ELF-1 (cell line): ENCODE measurements at regions not wholly inside any gene's neighbourhood (a gene's known extent, or its start where the extent isn't known, plus 50 kb on each side); places are given as distances from the start of the nearest gene placed in this dataset.
A peak's percentile ranks its signal among the peaks of the same experiment; 100 is the strongest.
"Not testable (repeated sequence)": the region's sequence is repeated elsewhere in the genome, so short reads cannot be mapped to it uniquely, and the experiment has no call there.

ENCODE experiments used
- DNase-seq: peaks from one replicate; pipeline ENCODE4 v3.0.0-alpha.2; 2016; ENCODE audit warnings: low read depth, low spot score

DNA sequence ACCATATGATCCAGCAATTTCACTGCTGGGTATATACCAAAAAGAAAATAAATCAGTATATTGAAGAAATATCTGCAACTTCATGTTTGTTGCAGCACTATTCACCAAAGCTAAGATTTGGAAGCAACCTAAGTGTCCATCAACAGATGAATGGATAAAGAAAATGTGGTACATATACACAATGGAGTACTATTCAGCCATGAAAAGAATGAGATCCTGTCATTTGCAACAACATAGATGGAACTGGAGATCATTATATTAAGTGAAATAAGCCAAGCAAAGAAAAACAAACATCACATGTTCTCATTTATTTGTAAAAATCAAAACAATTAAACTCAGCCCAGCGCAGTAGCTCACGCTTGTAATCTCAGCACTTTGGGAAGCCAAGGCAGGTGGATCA, 184.4 kb upstream of the NR5A2 start:
- not testable (repeated sequence) for DNase-seq

DNA sequence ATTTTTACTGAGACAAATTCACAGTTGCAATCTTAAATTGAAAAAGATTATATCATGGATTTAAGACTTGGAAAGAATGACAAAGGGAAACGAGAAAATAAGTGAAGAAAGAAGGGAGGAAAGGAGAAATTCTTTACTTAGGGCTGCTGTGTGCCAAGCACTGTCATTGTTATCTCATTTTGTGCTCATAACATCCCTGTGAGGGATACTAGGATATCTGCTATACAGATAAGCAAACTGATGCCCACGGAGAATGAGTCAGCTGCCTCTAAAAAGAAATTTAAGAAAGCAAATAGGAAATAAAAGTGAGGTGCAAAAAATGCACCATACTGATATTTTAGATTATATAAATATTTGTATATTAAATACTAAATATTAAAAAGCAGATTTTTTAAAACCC, 183.6 kb upstream of the NR5A2 start:
- no peak for DNase-seq

DNA sequence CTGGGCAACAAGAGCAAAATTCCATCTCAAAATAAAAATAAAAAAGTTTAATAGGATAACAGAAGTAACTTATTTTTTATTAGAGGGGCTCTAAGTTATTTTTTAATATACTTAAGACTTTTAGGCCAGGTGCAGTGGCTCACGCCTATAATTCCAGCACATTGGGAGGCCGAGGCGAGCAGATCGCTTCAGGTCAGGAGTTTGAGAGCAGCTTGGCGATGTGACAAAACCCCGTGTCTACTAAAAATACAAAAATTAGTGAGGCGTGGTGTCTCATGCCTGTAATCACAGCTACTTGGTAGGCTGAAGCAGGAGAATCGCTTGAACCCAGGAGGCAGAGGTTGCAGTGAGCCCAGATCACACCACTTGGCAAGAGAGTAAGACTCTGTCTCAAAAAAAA, 180.5 kb upstream of the NR5A2 start:
- no peak for DNase-seq

DNA sequence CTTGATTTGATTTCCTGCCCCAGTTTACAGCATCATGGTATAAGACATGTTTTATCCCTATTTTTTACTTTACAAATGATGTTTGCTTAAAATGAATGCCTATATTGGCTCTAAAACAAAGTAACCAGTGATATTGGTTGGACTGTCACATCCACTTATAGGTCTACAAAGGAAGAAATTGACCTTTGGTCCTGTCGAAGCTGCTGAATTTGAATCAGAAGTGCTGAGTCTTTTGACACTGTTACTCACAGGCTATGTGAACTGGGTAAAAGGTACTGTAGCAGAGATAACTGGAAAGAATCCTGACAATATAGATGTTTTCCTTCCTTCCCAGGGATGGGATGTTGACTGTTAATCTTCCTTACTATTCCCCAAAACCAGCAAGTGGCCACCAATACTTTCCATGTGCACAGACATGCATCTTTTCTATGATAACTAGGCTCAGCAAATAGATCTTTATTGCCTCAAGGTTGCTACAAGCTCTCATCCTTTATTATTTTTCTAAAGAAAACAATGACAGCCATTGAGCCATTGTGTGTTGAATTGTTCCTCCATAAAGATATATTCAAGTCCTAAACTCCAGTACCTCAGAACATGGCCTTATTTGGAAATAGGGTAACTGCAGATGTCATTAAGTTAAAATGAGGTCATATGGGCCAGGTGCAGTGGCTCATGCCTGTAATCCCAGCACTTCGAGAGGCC, 175.9 kb upstream of the NR5A2 start:
- DNase-seq: no peak

DNA sequence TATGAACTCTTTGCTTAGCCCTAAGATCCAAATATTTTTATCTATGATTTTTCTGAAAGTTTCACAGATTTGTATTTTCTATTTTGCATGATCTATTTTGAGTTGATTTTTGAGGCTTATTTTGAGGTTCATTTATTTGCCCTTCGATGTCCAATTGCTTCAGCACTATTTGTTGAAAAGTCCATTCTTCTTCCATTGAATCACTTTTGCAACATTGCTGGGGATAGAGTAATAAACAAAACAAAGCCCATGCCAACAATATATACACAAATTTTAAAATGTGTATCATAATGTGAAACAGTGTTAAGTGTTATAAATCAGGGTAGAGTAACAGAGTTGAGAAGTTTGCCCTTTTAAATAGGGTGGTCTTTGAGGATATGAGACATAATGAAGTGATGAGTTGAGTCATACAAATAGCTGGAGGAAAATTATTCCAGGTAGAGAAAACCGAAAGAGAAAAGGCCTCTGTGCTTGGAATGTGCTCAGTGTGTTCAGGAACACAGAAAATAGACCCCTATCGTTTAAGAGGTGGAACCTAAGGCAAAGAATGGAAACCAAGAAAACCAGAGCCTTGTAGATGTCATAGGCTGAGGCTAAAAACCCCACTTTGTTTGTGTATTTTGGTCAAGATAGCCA, 172.7 kb upstream of the NR5A2 start:
- no peak for DNase-seq

DNA sequence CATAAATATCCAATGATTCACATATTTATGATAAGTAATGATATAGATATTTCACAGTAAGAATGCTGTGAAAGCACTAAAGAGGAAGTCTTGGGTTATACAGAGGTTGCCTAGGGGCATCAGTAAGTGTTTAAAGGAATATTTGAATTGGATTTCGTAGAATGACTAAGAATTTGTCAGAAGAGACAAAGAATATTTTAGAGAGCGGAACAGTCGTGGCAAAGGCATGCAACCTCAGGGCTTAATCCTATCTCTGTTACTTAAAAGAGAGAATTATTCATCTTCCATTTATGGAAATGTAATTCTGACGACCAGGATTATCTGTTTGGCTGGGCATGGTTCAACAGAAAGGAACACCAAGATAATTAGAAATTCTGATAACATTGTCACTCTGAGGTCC, 171.9 kb upstream of the NR5A2 start:
- no peak for DNase-seq

DNA sequence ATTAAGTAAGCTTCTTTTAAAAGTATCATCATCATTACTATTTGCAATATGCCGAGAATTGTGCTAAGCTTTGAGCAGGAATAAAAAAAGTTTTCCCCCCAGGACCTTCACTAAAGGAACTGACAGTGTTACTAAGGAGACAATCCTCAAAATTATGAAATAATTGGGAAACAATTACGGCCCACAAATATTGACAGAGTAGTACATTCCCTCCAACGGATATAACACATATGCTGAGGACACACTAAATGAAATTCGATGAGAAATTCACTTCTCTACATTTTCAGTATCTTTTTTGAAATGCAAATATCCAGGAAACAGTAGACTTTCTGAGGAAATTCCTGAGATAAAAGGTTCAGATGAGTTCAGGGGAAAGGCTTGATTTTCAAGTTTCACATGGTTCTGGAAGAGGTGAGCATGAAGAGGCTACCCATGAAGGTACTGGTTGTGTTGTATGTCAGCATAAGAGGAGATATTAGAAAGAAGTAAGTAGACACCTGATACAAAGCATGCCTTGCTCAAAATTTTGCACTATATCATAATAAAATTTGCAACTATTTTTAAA, 171.2 kb upstream of the NR5A2 start:
- DNase-seq: no peak

DNA sequence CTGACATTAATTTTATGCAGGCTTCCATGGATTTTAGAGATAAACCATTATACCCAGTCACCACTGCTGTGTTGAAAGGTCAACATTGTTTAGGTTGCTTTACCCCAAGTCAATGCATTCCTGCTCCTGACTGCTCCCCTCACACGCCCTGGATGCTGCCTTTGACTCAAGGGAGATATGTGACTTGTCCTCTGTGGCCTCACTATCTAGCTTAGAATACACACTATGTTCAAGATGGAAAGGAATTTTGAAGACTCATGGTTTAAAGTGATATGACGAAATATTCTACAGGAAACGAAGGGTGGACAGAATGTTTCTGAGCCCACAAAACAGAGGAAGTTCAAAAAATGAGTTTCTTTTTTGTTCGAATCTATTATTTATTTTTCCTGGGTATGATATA, 170.4 kb upstream of the NR5A2 start:
- DNase-seq: no peak

DNA sequence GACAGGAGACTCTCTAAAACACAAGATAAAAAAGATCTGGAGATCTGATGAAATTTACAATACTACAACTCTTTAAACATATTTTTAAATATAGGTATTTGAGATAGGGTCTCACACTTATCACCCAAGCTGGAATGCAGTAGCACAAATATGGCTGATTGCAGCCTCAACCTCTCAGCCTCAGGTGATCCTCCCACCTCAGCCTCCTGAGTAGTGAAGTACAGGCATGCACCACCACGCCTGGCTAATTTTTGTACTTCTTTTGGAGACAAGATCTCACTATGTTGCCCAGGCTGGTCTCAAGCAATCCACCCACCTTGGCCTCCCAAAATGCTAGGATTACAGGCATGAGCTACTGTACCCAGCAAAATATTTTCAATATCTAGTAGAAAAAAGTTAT, 170.0 kb upstream of the NR5A2 start:
- DNase-seq: no peak

DNA sequence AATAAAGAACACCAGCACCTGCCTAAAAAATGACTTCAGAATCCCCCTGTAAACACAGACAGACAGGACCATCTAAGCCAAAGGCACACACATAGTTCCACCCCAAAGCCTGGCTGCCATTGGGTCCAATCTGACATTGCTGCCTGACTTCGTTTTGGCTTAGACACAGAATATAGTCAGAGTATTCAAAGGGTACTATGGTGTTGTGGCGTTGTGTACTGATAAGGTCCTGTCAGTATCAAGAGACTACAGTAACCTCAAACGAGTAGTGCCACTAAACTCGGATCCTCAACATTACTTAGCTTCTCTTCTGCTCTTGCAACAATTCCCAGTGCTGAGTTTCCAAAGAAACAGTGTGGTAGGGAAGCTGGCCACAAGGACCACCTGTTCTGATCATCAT, 169.3 kb upstream of the NR5A2 start:
- no peak for DNase-seq

DNA sequence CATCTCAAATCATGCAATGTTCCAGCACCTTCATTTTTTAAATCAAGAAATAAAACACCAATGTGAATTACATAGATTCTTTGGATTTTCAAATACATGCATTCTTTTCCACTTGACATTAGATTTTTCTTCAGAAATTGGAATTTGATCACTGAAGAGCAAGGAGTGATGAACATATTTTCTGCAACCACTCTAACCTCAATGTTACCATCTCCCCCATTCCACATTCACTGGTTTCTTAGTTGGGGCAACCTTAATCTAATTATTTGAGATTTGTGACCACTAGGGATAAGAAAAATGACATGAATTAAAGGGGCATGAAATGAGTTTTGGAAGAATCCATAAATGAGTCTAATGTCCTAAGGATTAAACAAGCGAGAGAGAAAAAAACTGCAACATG, 168.7 kb upstream of the NR5A2 start:
- no peak for DNase-seq

DNA sequence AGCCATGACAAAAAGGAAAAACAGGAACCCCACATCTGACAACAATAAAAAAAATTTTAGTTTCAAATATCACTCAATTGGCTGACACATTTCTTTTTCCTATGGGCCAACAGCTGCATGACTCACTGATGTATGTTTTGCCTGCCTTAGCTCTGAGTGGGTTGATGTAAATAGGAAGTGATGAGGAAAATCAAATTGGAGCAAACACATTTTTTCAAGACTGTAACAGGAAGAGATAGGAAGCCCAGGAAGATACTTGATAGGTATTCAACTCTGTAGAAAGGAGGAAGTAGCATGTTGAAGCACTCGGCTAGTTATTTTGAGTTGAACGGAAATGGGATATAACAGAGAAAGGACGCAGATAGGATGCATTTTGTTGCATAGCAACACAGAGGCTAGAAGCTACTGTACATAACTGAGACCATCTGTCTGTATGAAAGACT, 168.0 kb upstream of the NR5A2 start:
- no peak for DNase-seq

DNA sequence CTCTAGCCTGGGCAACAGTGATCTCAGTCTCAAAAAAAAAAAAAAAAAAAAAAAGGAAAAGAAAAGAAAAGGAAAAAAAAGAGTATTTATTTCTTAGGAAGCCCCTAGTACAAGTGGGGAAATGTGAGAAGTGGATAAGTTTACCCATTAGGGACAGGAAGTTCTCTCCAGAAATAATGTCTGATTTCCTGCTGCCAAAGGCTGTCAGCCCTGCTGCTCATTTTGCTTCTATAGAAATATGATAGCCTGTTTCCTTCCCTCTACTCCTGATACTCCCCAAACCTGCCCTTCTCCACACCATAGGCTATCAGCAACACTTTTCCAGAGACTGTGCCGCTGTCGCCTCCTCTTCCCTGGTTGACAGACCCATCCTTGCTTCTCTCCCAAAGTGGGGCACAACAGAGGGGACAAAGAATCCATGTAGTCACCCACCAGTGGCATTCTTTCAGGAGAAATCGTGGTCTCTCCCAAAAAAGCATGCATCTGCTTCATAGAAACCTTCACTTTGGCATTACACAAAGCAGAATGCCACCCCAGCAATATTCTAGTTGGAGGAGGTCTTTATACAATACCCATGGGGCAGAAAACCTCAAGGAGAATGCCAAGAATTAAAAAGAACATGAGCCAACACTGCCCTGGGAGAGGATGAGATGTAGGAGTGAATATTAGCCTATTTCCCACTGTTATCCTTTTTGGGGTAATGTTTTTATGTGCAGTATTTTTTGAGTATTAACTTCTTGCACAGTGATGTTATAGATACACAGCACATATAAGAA, 166.3 kb upstream of the NR5A2 start:
- no peak for DNase-seq

DNA sequence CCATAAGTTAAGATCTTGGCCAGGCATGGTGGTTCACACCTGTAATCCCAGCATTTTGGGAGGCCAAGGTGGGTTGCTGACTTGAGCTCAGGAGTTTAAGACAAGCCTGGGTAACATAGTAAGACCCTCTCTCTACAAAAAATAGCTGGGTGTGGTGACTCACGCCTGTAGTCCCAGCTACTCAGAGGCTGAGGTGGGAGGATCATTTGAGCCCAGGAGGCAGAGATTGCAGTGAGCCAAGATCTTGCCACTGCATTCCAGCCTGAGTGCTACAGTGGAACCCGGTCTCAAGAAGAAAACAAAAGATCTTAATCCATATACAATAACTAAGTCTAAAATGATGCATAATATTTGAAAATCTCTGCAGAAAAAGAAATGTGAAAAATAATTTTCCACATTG, 165.5 kb upstream of the NR5A2 start:
- no peak for DNase-seq

DNA sequence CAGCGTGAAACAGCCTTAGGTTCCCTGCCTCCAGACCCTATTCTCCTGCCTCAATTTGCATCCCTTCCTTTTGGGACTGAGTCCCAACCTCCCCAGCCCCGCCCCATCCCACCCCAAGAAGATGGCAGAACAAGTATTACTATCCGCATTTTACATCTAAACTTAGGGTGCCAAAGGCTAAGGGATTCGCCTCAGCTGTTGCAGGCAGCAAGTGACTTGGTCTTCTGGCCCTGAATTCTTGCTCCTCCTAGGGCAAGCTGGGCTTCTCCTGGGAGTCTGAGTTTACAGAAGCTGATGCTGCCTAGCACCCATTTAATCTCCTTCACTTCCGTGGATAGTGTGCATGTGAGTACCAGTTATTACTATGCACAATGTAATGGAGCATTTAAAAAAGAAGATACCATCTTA, 161.3 kb upstream of the NR5A2 start:
- no peak for DNase-seq

DNA sequence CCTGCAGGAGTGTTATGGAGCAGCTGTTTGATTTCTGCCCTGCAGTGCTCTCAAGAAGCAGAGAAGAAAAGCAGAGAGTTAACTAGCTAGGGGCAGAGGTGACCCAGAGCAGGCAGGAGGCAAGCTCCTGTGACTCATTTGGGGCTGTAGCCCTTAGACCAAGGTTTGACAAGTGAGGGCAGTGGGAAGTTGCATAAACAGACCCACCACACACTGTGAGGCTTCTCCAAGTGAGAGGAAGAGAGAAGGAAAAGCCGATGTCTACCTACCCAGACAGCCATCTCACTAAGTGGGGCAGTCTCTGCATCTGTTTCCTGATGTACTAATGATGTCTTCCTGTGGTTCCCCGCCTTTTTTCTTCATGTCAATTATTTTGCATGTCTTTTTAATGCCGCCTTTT, 159.9 kb upstream of the NR5A2 start:
- DNase-seq: peak; percentile 10

DNA sequence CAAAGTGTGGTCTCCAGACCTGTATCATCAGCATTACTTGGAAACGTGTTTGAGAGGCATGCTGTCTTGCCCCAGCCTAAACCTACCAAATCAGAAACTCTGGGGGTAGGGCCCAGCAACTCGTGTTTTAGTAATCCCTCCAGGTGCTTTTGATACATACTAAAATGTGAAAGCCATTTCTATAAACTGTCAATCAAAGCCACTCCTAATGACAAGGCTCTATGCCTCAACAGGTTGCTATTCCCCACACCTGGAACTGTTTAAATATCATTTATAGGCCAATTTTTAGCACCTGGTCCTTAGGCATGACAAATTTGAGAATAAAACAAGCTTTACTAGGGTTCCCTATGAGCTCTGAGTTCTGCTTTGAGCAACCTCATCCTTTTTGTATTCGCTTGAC, 158.7 kb upstream of the NR5A2 start:
- no peak for DNase-seq

DNA sequence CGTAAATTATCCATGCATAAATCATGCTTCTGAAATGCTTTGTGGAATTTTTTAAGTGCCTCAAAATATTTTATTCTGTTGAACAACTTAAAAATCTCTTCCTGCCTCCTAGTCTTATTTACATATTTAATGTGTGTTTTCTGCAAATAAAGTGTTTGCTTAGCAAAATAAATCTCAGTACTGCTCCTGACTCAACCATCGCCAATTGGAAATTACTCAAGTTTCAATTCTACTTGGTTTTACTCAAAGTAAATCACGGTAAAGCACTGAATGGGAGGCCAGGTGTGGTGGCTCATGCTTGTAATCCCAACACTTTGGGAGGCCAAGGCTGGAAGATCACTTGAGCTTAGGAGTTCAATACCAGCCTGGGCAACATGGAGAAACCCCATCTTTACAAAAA, 152.2 kb upstream of the NR5A2 start:
- DNase-seq: no peak

DNA sequence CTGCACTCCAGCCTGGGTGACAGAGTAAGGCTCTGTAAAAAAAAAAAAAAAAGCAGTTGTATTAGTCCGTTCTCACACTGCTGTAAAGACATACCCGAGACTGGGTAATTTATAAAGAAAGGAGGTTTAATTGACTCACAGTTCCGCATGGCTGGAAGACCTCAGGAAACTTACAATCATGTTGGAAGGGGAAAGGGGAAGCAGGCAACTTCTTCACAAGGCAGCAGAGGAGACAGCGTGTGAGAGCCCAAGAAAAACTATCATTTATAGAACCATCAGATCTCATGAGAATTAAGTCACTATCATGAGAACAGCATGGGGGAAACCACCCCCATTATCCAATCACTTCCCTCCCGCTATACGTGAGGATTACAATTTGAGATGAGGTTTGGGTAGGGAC, 151.7 kb upstream of the NR5A2 start:
- no peak for DNase-seq

DNA sequence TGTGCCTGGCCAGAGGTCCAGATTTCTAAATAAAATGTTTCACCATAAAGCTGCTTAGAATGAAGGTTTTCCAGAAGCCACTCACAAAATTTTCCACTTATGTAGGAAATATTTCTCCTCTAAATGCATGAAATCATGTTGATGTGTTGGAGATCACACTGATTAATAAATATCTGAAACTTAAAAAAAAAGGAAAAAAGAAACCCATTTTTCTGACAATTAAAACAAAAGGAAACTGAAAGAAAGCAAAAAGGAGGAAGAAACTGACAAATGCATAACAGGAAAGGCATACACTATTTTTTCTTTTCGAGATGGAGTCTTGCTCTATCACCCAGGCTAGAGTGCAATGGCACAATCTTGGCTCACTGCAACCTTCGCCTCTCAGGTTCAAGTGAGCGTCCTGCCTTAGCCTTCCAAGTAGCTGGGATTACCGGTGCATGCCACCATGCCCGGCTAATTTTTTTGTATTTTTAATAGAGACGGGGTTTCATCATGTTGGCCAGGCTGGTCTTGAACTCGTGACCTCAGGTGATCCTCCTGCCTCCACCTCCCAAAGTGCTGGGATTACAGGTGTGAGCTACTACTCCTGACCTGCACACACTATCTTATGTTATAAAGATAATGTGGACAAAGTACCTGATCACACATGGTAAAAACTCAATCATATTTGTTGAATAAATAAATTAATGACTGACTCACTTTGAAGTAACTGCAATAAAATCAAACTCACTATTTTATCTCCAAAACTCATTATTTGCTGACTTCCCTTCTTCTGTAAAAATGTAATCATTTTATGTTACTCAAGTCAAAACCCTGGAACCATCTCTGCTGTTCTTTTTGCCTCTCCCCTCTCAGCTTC, 149.8 kb upstream of the NR5A2 start:
- DNase-seq: no peak

DNA sequence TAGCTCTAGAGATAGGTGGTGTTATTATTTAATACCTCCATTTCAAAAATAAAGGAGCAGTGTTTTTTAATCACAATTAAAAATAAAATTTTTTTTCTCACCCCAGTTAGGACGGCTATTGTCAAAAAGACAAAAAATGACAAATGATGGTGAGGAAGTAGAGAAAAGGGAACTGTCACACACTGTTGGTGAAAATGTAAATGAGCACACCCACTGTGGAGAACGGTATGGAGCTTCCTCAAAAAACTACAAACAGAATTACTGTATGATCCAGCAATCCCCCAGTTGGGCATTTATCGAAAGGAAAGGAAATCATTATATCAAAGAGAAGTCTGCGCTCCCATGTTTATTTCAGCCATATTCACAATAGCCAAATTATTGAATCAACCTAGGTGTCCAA, 148.7 kb upstream of the NR5A2 start:
- DNase-seq: no peak

DNA sequence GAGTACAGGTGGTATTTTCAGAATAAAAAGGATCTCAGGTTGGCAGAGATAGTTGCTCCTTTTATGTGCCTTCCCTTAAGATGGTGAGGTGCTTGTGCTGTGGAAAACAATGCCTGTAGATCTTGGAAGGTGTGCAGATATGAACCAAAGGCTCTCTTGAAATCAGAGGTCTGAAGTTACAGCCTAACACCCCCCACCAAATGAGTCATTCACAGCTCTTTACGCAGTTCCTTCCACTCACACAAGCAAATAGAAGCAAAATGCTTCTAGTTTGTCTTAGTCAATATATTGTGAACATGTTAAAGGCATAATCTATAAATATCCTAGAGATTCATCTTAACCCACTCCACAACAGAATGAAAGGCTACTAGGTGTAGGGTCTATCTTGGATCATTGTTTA, 128.9 kb upstream of the NR5A2 start:
- DNase-seq: no peak
